ENCODE measurements at regions not wholly inside any gene's neighbourhood (a gene's known extent, or its start where the extent isn't known, plus 50 kb on each side); places are given as distances from the start of the nearest gene placed in this dataset.

GRCh38 chr9:107706701-107707427 is 217.3 kb upstream of the KLF4 start:
- TF ChIP-seq CTCF (IDR thresholded peaks at IDR 0.05) (no peak), POLR2A (IDR thresholded peaks at IDR 0.05) (no peak)
